CD8-positive, alpha-beta memory T cell (primary cell): ENCODE measurements at regions not wholly inside any gene's neighbourhood (a gene's known extent, or its start where the extent isn't known, plus 50 kb on each side); places are given as distances from the start of the nearest gene placed in this dataset.

Source experiments
- CTCF ChIA-PET: fragments of 350-600 bp; sonication (Branson Sonifier 250); formaldehyde crosslinking; loops from one replicate; lab custom pipeline; 2021; ENCODE audit warnings: antibody characterized with exemption; lab: Charles Lee
- POLR2A ChIA-PET: fragments of 350-600 bp; sonication (Branson Sonifier 250); formaldehyde crosslinking; loops from one replicate; lab custom pipeline; 2021; ENCODE audit warnings: antibody characterized with exemption; lab: Charles Lee
- DNase-seq, 5 donors: peaks; one replicate each; pipeline versions ENCODE4 v3.0.0 to v3.0.0-alpha.2; 2020 to 2022; ENCODE audit warnings: mixed read lengths in 1 of 5
- H3K27ac ChIP-seq: one replicate; pipeline ENCODE4 v1.7.0; 2013; ENCODE audit warnings: low read depth, mild to moderate bottlenecking, low read length, moderate library complexity
- H3K27me3 ChIP-seq: 2 replicates; pipeline ENCODE4 v1.7.0; 2013; ENCODE audit warnings: low read length, mild to moderate bottlenecking; ENCODE audit not compliant: insufficient read depth, poor library complexity, severe bottlenecking
- H3K36me3 ChIP-seq: 2 replicates; pipeline ENCODE4 v1.7.0; 2013; ENCODE audit warnings: mild to moderate bottlenecking, low read length, moderate library complexity; ENCODE audit not compliant: insufficient read depth
- H3K4me1 ChIP-seq: 2 replicates; pipeline ENCODE4 v1.7.0; 2013; ENCODE audit warnings: mild to moderate bottlenecking, low read length, moderate library complexity; ENCODE audit not compliant: insufficient read depth
- H3K4me3 ChIP-seq: 2 replicates; pipeline ENCODE4 v1.7.0; 2013; ENCODE audit warnings: mild to moderate bottlenecking, low read length
- H3K9me3 ChIP-seq: 2 replicates; pipeline ENCODE4 v1.7.0; 2013; ENCODE audit warnings: mild to moderate bottlenecking, low read length
- H3K27ac Mint-ChIP-seq, 8 donors: one replicate each; pipeline ENCODE4 v1.8.0; 2020 to 2021; ENCODE audit warnings: mixed read lengths in 8 of 8, mild to moderate bottlenecking in 6 of 8, inconsistent platforms in 3 of 8, moderate library complexity in 3 of 8
- H3K27me3 Mint-ChIP-seq, 2 donors: one replicate each; pipeline ENCODE4 v1.8.0; 2020 to 2021; ENCODE audit warnings: mixed read lengths in 2 of 2, mild to moderate bottlenecking in 1 of 2, moderate library complexity in 1 of 2
- H3K36me3 Mint-ChIP-seq, 3 donors: one replicate each; pipeline ENCODE4 v1.8.0; 2020 to 2021; ENCODE audit warnings: mixed read lengths in 3 of 3, inconsistent platforms in 1 of 3, mild to moderate bottlenecking in 1 of 3
- H3K4me1 Mint-ChIP-seq, 3 donors: one replicate each; pipeline ENCODE4 v1.8.0; 2020 to 2021; ENCODE audit warnings: mixed read lengths in 3 of 3, inconsistent platforms in 1 of 3, mild to moderate bottlenecking in 1 of 3
- H3K4me3 Mint-ChIP-seq, 7 donors: one replicate each; pipeline ENCODE4 v1.8.0; 2020 to 2021; ENCODE audit warnings: mixed read lengths in 7 of 7, mild to moderate bottlenecking in 6 of 7, moderate library complexity in 4 of 7, inconsistent platforms in 2 of 7
- H3K9me3 Mint-ChIP-seq, 5 donors: one replicate each; pipeline ENCODE4 v1.8.0; 2020 to 2022; ENCODE audit warnings: mixed read lengths in 5 of 5, mild to moderate bottlenecking in 3 of 5, moderate library complexity in 2 of 5, inconsistent platforms in 1 of 5

- H3K9me3 Mint-ChIP-seq: no peaks in the 10 kb centered on the region
- ChIA-PET CTCF (interaction anchor here (1.2 to 1.3 kb wide), 2 partner anchors 9 to 32 kb away, joined by 4 to 6 read pairs; no protein-coding TSS in a partner anchor), POLR2A (interaction anchor here (1.2 kb wide), 1 partner anchor 10 kb away, joined by 3 read pairs; no protein-coding TSS in a partner anchor)
- no peaks in the 10 kb centered on the region for H3K4me1 Mint-ChIP-seq
- peaks cover 0 to 12% (median 2%) of the 10 kb centered on the region in 3 donors for H3K36me3 Mint-ChIP-seq
- H3K4me3 Mint-ChIP-seq: no peak overlapping the region
- H3K36me3 ChIP-seq: no peaks in the 10 kb centered on the region
- H3K4me3 ChIP-seq: no peak overlapping the region
- H3K9me3 ChIP-seq: no peaks in the 10 kb centered on the region
- H3K27me3 Mint-ChIP-seq: peaks cover 16 to 29% of the 10 kb centered on the region in 2 donors
- H3K27me3 ChIP-seq: no peaks in the 10 kb centered on the region
- no peak overlapping the region for H3K27ac ChIP-seq
- H3K27ac Mint-ChIP-seq: no peak overlapping the region
- H3K4me1 ChIP-seq: no peaks in the 10 kb centered on the region
- DNase-seq: no peak
These were observed 55.4 kb upstream of the POLG start for GRCh38 chr15:89389841-89390603.

- no peak overlapping the region for H3K4me3 Mint-ChIP-seq
- ChIA-PET POLR2A (no interaction called here), CTCF (interaction anchor here (1.2 kb wide), 1 partner anchor 29 kb away, joined by 3 read pairs; no protein-coding TSS in a partner anchor)
These were observed 52.7 kb upstream of the POLG start for GRCh38 chr15:89387140-89387903.

GRCh38 chr15:89385596-89386331 is 51.1 kb upstream of the POLG start:
- Mint-ChIP-seq H3K4me1 (peaks cover 1 to 17% (median 1%) of the 10 kb centered on the region in 3 donors), H3K27ac (no peak overlapping the region), H3K27me3 (peaks cover 9 to 18% of the 10 kb centered on the region in 2 donors), H3K4me3 (no peak overlapping the region), H3K9me3 (no peaks in the 10 kb centered on the region), H3K36me3 (peaks cover 0 to 6% (median 2%) of the 10 kb centered on the region in 3 donors)
- no peak for DNase-seq
- no peak overlapping the region for H3K4me3 ChIP-seq
- no peaks in the 10 kb centered on the region for H3K27me3 ChIP-seq
- H3K27ac ChIP-seq: no peak overlapping the region
- H3K4me1 ChIP-seq: no peaks in the 10 kb centered on the region
- H3K36me3 ChIP-seq: no peaks in the 10 kb centered on the region
- H3K9me3 ChIP-seq: no peaks in the 10 kb centered on the region
- ChIA-PET CTCF (no interaction called here), POLR2A (no interaction called here)

More at GRCh38 chr15:89387140-89387903, 52.7 kb upstream of the POLG start:
- H3K4me1 Mint-ChIP-seq: peaks cover 0 to 9% (median 0%) of the 10 kb centered on the region in 3 donors
- peaks cover 12 to 14% of the 10 kb centered on the region in 2 donors for H3K27me3 Mint-ChIP-seq
- H3K27ac Mint-ChIP-seq: no peak overlapping the region
- Histone ChIP-seq H3K4me3 (no peak overlapping the region), H3K9me3 (no peaks in the 10 kb centered on the region), H3K4me1 (no peaks in the 10 kb centered on the region), H3K27ac (no peak overlapping the region), H3K27me3 (no peaks in the 10 kb centered on the region), H3K36me3 (no peaks in the 10 kb centered on the region)
- DNase-seq: no peak
- no peaks in the 10 kb centered on the region for H3K9me3 Mint-ChIP-seq
- peaks cover 0 to 6% (median 2%) of the 10 kb centered on the region in 3 donors for H3K36me3 Mint-ChIP-seq
